Body of pancreas (tissue), 4 donors: ENCODE measurements at regions not wholly inside any gene's neighbourhood (a gene's known extent, or its start where the extent isn't known, plus 50 kb on each side); places are given as distances from the start of the nearest gene placed in this dataset.
"Not testable (repeated sequence)": the region's sequence is repeated elsewhere in the genome, so short reads cannot be mapped to it uniquely, and the experiment has no call there.

ENCODE experiments used
- CTCF ChIP-seq, 7 experiments: fragments of 450-650 bp in 4 of 7; fragments of 200-600 bp in 3 of 7; sonication (generic) in 3 of 7; IDR thresholded peaks; one replicate each; pipeline ENCODE4 v1.5.1; 2016 to 2019; ENCODE audit warnings: antibody characterized with exemption in 7 of 7
- POLR2A ChIP-seq, 3 donors: fragments of 450-650 bp; IDR thresholded peaks; one replicate each; pipeline ENCODE4 v1.6.1; 2016; ENCODE audit warnings: antibody characterized with exemption in 3 of 3, mild to moderate bottlenecking in 2 of 3

GRCh38 chr5:96097488-96097887 is 135.8 kb upstream of the ELL2 start:
- not testable (repeated sequence) for TF ChIP-seq CTCF, POLR2A (IDR thresholded peaks at IDR 0.05)
